IPS-18a (cell line): ENCODE measurements at regions not wholly inside any gene's neighbourhood (a gene's known extent, or its start where the extent isn't known, plus 50 kb on each side); places are given as distances from the start of the nearest gene placed in this dataset.
"Not testable (repeated sequence)": the region's sequence is repeated elsewhere in the genome, so short reads cannot be mapped to it uniquely, and the experiment has no call there.

Source experiments
- H3K27ac ChIP-seq: one replicate; pipeline ENCODE4 v1.5.1; 2013; ENCODE audit warnings: low read length
- H3K27me3 ChIP-seq: one replicate; pipeline ENCODE4 v1.6.1; 2013; ENCODE audit warnings: mild to moderate bottlenecking, low read length; ENCODE audit not compliant: control insufficient read depth, insufficient read depth
- H3K36me3 ChIP-seq: one replicate; pipeline ENCODE4 v1.6.1; 2013; ENCODE audit warnings: low read depth, low read length; ENCODE audit not compliant: control insufficient read depth
- H3K4me1 ChIP-seq: one replicate; pipeline ENCODE4 v1.6.1; 2013; ENCODE audit warnings: low read depth, low read length; ENCODE audit not compliant: control insufficient read depth
- H3K4me3 ChIP-seq: one replicate; pipeline ENCODE4 v1.5.1; 2013; ENCODE audit warnings: low read length
- H3K9ac ChIP-seq: one replicate; pipeline ENCODE4 v1.6.1; 2013; ENCODE audit warnings: mild to moderate bottlenecking, low read length, moderate library complexity
- H3K9me3 ChIP-seq: one replicate; pipeline ENCODE4 v1.6.1; 2013; ENCODE audit warnings: low read depth, low read length; ENCODE audit not compliant: control insufficient read depth

GRCh38 chr11:90323289-90323688 lies 100.4 kb upstream of the CHORDC1 start:
- Histone ChIP-seq H3K4me1 (no peaks in the 10 kb centered on the region), H3K9ac (no peak overlapping the region), H3K4me3 (no peak overlapping the region), H3K36me3 (no peaks in the 10 kb centered on the region), H3K27me3 (no peaks in the 10 kb centered on the region), H3K27ac (no peak overlapping the region), H3K9me3 (no peaks in the 10 kb centered on the region)

GRCh38 chr11:90321018-90321417 lies 98.2 kb upstream of the CHORDC1 start:
- Histone ChIP-seq H3K36me3 (no peaks in the 10 kb centered on the region), H3K27me3 (no peaks in the 10 kb centered on the region), H3K4me1 (no peaks in the 10 kb centered on the region)

GRCh38 chr11:90318651-90319050 lies 95.8 kb upstream of the CHORDC1 start:
- Histone ChIP-seq H3K9me3 (no peaks in the 10 kb centered on the region), H3K27me3 (no peaks in the 10 kb centered on the region), H3K27ac (no peak overlapping the region), H3K4me3 (no peak overlapping the region), H3K9ac (no peak overlapping the region), H3K4me1 (no peaks in the 10 kb centered on the region), H3K36me3 (no peaks in the 10 kb centered on the region)

More at GRCh38 chr11:90321018-90321417, 98.2 kb upstream of the CHORDC1 start:
- Histone ChIP-seq H3K9ac (no peak overlapping the region), H3K9me3 (no peaks in the 10 kb centered on the region), H3K4me3 (no peak overlapping the region), H3K27ac (no peak overlapping the region)

- H3K27ac ChIP-seq = no peak overlapping the region
- no peaks in the 10 kb centered on the region for H3K4me1 ChIP-seq
- H3K9ac ChIP-seq = no peak overlapping the region
- no peaks in the 10 kb centered on the region for H3K9me3 ChIP-seq
- H3K36me3 ChIP-seq = no peaks in the 10 kb centered on the region
- H3K4me3 ChIP-seq = no peak overlapping the region
- no peaks in the 10 kb centered on the region for H3K27me3 ChIP-seq
These were observed 87.4 kb upstream of the CHORDC1 start for GRCh38 chr11:90310210-90310609.

GRCh38 chr11:90309693-90310092 lies 86.8 kb upstream of the CHORDC1 start:
- no peak overlapping the region for H3K4me3 ChIP-seq
- no peaks in the 10 kb centered on the region for H3K4me1 ChIP-seq
- no peaks in the 10 kb centered on the region for H3K36me3 ChIP-seq
- no peak overlapping the region for H3K27ac ChIP-seq
- no peaks in the 10 kb centered on the region for H3K9me3 ChIP-seq
- H3K27me3 ChIP-seq = no peaks in the 10 kb centered on the region
- no peak overlapping the region for H3K9ac ChIP-seq

GRCh38 chr11:90294526-90294925 lies 71.7 kb upstream of the CHORDC1 start:
- H3K27ac ChIP-seq = no peak overlapping the region
- H3K9me3 ChIP-seq = no peaks in the 10 kb centered on the region
- H3K4me3 ChIP-seq = no peak overlapping the region
- H3K36me3 ChIP-seq = no peaks in the 10 kb centered on the region
- no peaks in the 10 kb centered on the region for H3K4me1 ChIP-seq
- no peak overlapping the region for H3K9ac ChIP-seq
- no peaks in the 10 kb centered on the region for H3K27me3 ChIP-seq

GRCh38 chr11:90294091-90294490 lies 71.2 kb upstream of the CHORDC1 start:
- H3K36me3 ChIP-seq = no peaks in the 10 kb centered on the region
- no peak overlapping the region for H3K4me3 ChIP-seq
- no peaks in the 10 kb centered on the region for H3K27me3 ChIP-seq
- no peak overlapping the region for H3K9ac ChIP-seq
- no peaks in the 10 kb centered on the region for H3K9me3 ChIP-seq
- no peak overlapping the region for H3K27ac ChIP-seq
- no peaks in the 10 kb centered on the region for H3K4me1 ChIP-seq

GRCh38 chr11:90288212-90288821 lies 65.5 kb upstream of the CHORDC1 start:
- Histone ChIP-seq H3K9me3 (no peaks in the 10 kb centered on the region), H3K27ac (no peak overlapping the region), H3K36me3 (no peaks in the 10 kb centered on the region), H3K4me3 (no peak overlapping the region), H3K27me3 (no peaks in the 10 kb centered on the region), H3K9ac (no peak overlapping the region), H3K4me1 (no peaks in the 10 kb centered on the region)

GRCh38 chr11:90286640-90287039 lies 63.8 kb upstream of the CHORDC1 start:
- H3K27me3 ChIP-seq = no peaks in the 10 kb centered on the region
- no peaks in the 10 kb centered on the region for H3K9me3 ChIP-seq
- H3K27ac ChIP-seq = no peak overlapping the region
- H3K4me3 ChIP-seq = no peak overlapping the region
- H3K9ac ChIP-seq = no peak overlapping the region
- H3K36me3 ChIP-seq = no peaks in the 10 kb centered on the region
- no peaks in the 10 kb centered on the region for H3K4me1 ChIP-seq

GRCh38 chr11:90284171-90284570 lies 61.3 kb upstream of the CHORDC1 start:
- Histone ChIP-seq H3K4me1 (no peaks in the 10 kb centered on the region), H3K4me3 (no peak overlapping the region), H3K27ac (no peak overlapping the region), H3K9ac (no peak overlapping the region), H3K9me3 (no peaks in the 10 kb centered on the region), H3K36me3 (no peaks in the 10 kb centered on the region), H3K27me3 (no peaks in the 10 kb centered on the region)

- H3K9ac ChIP-seq, H3K27me3 ChIP-seq, H3K4me1 ChIP-seq, H3K27ac ChIP-seq, H3K36me3 ChIP-seq, H3K9me3 ChIP-seq, H3K4me3 ChIP-seq: not testable (repeated sequence)
These were observed 59.8 kb upstream of the CHORDC1 start for GRCh38 chr11:90282551-90283071.

GRCh38 chr11:90274362-90274761 lies 51.5 kb upstream of the CHORDC1 start:
- Histone ChIP-seq H3K9ac (no peak overlapping the region), H3K27ac (no peak overlapping the region), H3K4me3 (no peak overlapping the region), H3K36me3 (no peaks in the 10 kb centered on the region), H3K27me3 (no peaks in the 10 kb centered on the region), H3K9me3 (no peaks in the 10 kb centered on the region), H3K4me1 (no peaks in the 10 kb centered on the region)
